ENCODE measurements at regions not wholly inside any gene's neighbourhood (a gene's known extent, or its start where the extent isn't known, plus 50 kb on each side); places are given as distances from the start of the nearest gene placed in this dataset.

- Histone ChIP-seq H3K27ac (ENCODE audit: low read depth, low read length) (no peak overlapping the region), H3K27me3 (ENCODE audit: control insufficient read depth, insufficient read depth, low read length) (no peaks in the 10 kb centered on the region), H3K9me3 (ENCODE audit: control insufficient read depth, insufficient read depth, low read length) (no peaks in the 10 kb centered on the region), H3K4me3 (ENCODE audit: low read depth, low read length) (no peak overlapping the region)
- CTCF ChIA-PET, result interaction anchor here (1.0 to 3.6 kb wide), 5 partner anchors 9 to 167 kb away, joined by 3 to 33 read pairs (median 4); no protein-coding TSS in a partner anchor
- no peak for DNase-seq (ENCODE audit: low read depth, low spot score)
- POLR2A ChIA-PET, result no interaction called here
- no peak for TF ChIP-seq CTCF (IDR thresholded peaks at IDR 0.05; ENCODE audit: low read depth, low read length)
Measured at GRCh38 chr3:107263269-107264021, 113.8 kb upstream of the CCDC54 start.

GRCh38 chr3:107264888-107265287 is 112.4 kb upstream of the CCDC54 start:
- no peak for DNase-seq (ENCODE audit: low read depth, low spot score)
- no peak overlapping the region for H3K4me3 ChIP-seq (ENCODE audit: low read depth, low read length)
- POLR2A ChIA-PET, result no interaction called here
- no peaks in the 10 kb centered on the region for H3K27me3 ChIP-seq (ENCODE audit: control insufficient read depth, insufficient read depth, low read length)
- H3K27ac ChIP-seq (ENCODE audit: low read depth, low read length), result no peak overlapping the region
- TF ChIP-seq CTCF (IDR thresholded peaks at IDR 0.05; ENCODE audit: low read depth, low read length), result no peak
- no peaks in the 10 kb centered on the region for H3K9me3 ChIP-seq (ENCODE audit: control insufficient read depth, insufficient read depth, low read length)
- CTCF ChIA-PET, result no interaction called here

- CTCF ChIA-PET, result interaction anchor here (3.4 kb wide), 1 partner anchor 156 kb away, joined by 17 read pairs; no protein-coding TSS in a partner anchor
- TF ChIP-seq CTCF (IDR thresholded peaks at IDR 0.05; ENCODE audit: low read depth, low read length), result no peak
Measured at GRCh38 chr3:107265526-107265925, 111.7 kb upstream of the CCDC54 start.

GRCh38 chr3:107268469-107268868 is 108.8 kb upstream of the CCDC54 start:
- no peaks in the 10 kb centered on the region for H3K27me3 ChIP-seq (ENCODE audit: control insufficient read depth, insufficient read depth, low read length)
- CTCF ChIA-PET, result interaction anchor here (2.9 to 3.4 kb wide), 2 partner anchors 153 to 161 kb away, joined by 17 to 25 read pairs; no protein-coding TSS in a partner anchor
- H3K4me3 ChIP-seq (ENCODE audit: low read depth, low read length), result no peak overlapping the region
- POLR2A ChIA-PET, result no interaction called here
- no peak for DNase-seq (ENCODE audit: low read depth, low spot score)
- H3K27ac ChIP-seq (ENCODE audit: low read depth, low read length), result no peak overlapping the region
- no peak for TF ChIP-seq CTCF (IDR thresholded peaks at IDR 0.05; ENCODE audit: low read depth, low read length)
- no peaks in the 10 kb centered on the region for H3K9me3 ChIP-seq (ENCODE audit: control insufficient read depth, insufficient read depth, low read length)

More at GRCh38 chr3:107265526-107265925, 111.7 kb upstream of the CCDC54 start:
- no peak overlapping the region for H3K27ac ChIP-seq (ENCODE audit: low read depth, low read length)
- no peaks in the 10 kb centered on the region for H3K27me3 ChIP-seq (ENCODE audit: control insufficient read depth, insufficient read depth, low read length)
- no peaks in the 10 kb centered on the region for H3K9me3 ChIP-seq (ENCODE audit: control insufficient read depth, insufficient read depth, low read length)
- no peak overlapping the region for H3K4me3 ChIP-seq (ENCODE audit: low read depth, low read length)
- POLR2A ChIA-PET, result no interaction called here
- no peak for DNase-seq (ENCODE audit: low read depth, low spot score)

- POLR2A ChIA-PET, result no interaction called here
- Histone ChIP-seq H3K9me3 (ENCODE audit: control insufficient read depth, insufficient read depth, low read length) (no peaks in the 10 kb centered on the region), H3K27me3 (ENCODE audit: control insufficient read depth, insufficient read depth, low read length) (no peaks in the 10 kb centered on the region), H3K27ac (ENCODE audit: low read depth, low read length) (no peak overlapping the region), H3K4me3 (ENCODE audit: low read depth, low read length) (no peak overlapping the region)
- CTCF ChIA-PET, result interaction anchor here (2.9 to 3.4 kb wide), 2 partner anchors 152 to 161 kb away, joined by 17 to 25 read pairs; no protein-coding TSS in a partner anchor
- DNase-seq (ENCODE audit: low read depth, low spot score), result no peak
- no peak for TF ChIP-seq CTCF (IDR thresholded peaks at IDR 0.05; ENCODE audit: low read depth, low read length)
Measured at GRCh38 chr3:107269136-107269535, 108.1 kb upstream of the CCDC54 start.
